ENCODE measurements at regions not wholly inside any gene's neighbourhood (a gene's known extent, or its start where the extent isn't known, plus 50 kb on each side); places are given as distances from the start of the nearest gene placed in this dataset.

- no peaks in the 10 kb centered on the region for H3K36me3 Mint-ChIP-seq
- no peak for DNase-seq
- H3K4me3 Mint-ChIP-seq: no peak overlapping the region
- peak overlapping the region in 1 of 6 donors; percentile 36 for H3K27ac Mint-ChIP-seq
- no peaks in the 10 kb centered on the region for H3K27me3 Mint-ChIP-seq
- H3K4me1 Mint-ChIP-seq: peaks cover 1 to 5% (median 2%) of the 10 kb centered on the region in 3 donors
- no peak for ATAC-seq (ENCODE audit: low read depth in 2 of 2)
- H3K9me3 Mint-ChIP-seq: peaks cover 0 to 3% (median 0%) of the 10 kb centered on the region in 7 donors
Observed at GRCh38 chr1:185368313-185368855, 51.3 kb upstream of the IVNS1ABP start.

- H3K9me3 Mint-ChIP-seq: peaks cover 0 to 14% (median 3%) of the 10 kb centered on the region in 7 donors
- DNase-seq: no peak
- no peak overlapping the region for H3K4me3 Mint-ChIP-seq
- H3K27ac Mint-ChIP-seq: peak overlapping the region in 1 of 6 donors; percentile 1
- H3K27me3 Mint-ChIP-seq: no peaks in the 10 kb centered on the region
- ATAC-seq (ENCODE audit: low read depth in 2 of 2): no peak
- H3K36me3 Mint-ChIP-seq: peaks cover 5 to 7% of the 10 kb centered on the region in 2 donors
- peaks cover 0 to 4% (median 2%) of the 10 kb centered on the region in 3 donors for H3K4me1 Mint-ChIP-seq
Observed at GRCh38 chr1:185367218-185367617, 50.2 kb upstream of the IVNS1ABP start.

Measured in naive B cell (primary cell).